ENCODE measurements at regions not wholly inside any gene's neighbourhood (a gene's known extent, or its start where the extent isn't known, plus 50 kb on each side); places are given as distances from the start of the nearest gene placed in this dataset.

- no peak for TF ChIP-seq CTCF (IDR thresholded peaks at IDR 0.05)
- TF ChIP-seq POLR2A (IDR thresholded peaks at IDR 0.05): no peak
- TF ChIP-seq POLR2AphosphoS5 (IDR thresholded peaks at IDR 0.05): no peak
Observed at GRCh38 chr12:77741974-77742517, 88.6 kb upstream of the NAV3 start.
